Cardiac fibroblast (primary cell): ENCODE measurements at regions not wholly inside any gene's neighbourhood (a gene's known extent, or its start where the extent isn't known, plus 50 kb on each side); places are given as distances from the start of the nearest gene placed in this dataset.

Source experiments
- DNase-seq, 2 donors: peaks; one replicate each; pipeline versions ENCODE4 v3.0.0 to v3.0.0-alpha.2; 2010; ENCODE audit warnings: low read depth in 2 of 2
- H3K4me3 ChIP-seq, 2 donors: replicated peaks in 1 of 2; 1 replicate in 1 of 2; 2 replicates in 1 of 2; pipeline ENCODE4 v1.5.1; 2011; ENCODE audit warnings: low read depth in 2 of 2, low read length in 2 of 2, mild to moderate bottlenecking in 2 of 2, moderate library complexity in 1 of 2
- TF ChIP-seq, protein P1 (sequence below): IDR thresholded peaks from one replicate; pipeline ENCODE4 v1.5.1; 2011; ENCODE audit warnings: low read depth, mild to moderate bottlenecking, low read length, inconsistent platforms

DNA sequence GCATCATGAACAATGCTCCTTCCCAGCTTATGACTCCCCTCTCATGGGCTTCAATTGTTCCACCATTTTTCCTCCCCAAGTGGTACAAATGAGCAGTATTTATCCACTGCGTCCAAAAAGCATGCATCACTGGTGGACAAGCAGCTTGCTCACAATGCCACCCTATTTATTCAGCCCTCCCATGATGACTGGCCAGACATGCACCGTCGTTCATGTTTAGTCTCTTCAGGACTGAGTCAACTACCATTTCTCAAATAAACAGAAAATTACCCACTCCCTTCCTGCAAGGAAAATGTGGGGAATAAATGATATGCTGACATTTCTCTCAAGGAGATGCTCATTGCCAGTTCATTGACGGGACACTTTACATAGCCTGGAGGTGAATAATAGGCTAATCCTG, 300.4 kb downstream of the C6orf118 start:
- TF ChIP-seq, protein P1, sequence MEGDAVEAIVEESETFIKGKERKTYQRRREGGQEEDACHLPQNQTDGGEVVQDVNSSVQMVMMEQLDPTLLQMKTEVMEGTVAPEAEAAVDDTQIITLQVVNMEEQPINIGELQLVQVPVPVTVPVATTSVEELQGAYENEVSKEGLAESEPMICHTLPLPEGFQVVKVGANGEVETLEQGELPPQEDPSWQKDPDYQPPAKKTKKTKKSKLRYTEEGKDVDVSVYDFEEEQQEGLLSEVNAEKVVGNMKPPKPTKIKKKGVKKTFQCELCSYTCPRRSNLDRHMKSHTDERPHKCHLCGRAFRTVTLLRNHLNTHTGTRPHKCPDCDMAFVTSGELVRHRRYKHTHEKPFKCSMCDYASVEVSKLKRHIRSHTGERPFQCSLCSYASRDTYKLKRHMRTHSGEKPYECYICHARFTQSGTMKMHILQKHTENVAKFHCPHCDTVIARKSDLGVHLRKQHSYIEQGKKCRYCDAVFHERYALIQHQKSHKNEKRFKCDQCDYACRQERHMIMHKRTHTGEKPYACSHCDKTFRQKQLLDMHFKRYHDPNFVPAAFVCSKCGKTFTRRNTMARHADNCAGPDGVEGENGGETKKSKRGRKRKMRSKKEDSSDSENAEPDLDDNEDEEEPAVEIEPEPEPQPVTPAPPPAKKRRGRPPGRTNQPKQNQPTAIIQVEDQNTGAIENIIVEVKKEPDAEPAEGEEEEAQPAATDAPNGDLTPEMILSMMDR = no peak
- no peak for DNase-seq
- H3K4me3 ChIP-seq = no peak overlapping the region

DNA sequence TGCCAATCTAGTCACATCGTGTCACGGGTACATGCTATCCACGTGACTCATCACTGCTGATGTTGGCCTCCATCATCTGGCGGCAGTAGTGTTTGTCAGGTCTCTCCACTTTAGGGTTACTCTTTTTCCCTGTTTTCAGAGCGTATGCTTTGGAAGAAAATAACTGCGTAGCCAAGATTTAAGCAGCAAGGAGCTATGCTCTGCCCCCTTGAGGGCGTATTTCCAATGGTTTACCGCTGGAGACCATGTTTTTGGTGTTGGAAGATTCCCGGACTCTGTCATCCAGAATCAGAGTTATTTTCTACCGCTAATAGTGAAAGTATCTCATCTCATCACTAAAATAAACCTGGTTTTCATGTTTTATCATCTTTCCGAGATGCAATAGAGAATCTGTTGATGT, 306.5 kb downstream of the C6orf118 start:
- no peak for DNase-seq
- no peak overlapping the region for H3K4me3 ChIP-seq
- TF ChIP-seq, protein P1 = no peak

DNA sequence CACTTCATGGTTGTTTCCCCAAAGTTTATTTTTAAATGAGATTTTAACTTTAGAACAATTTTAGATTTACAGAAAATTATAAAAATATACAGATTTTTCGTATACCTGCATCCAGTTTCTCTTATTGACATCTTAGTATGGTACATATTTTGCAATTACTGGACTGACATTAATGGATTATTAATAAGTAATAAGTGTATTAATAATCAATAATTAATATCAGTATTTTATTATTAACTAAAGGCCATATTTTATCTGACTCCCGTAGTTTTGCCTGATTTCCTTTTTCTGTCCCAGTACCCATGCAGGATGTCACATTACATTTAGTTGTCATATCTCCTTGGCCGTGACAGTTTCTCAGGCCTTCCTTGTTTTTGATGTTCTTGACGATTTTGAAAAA, 307.0 kb downstream of the C6orf118 start:
- TF ChIP-seq, protein P1 = no peak

DNA sequence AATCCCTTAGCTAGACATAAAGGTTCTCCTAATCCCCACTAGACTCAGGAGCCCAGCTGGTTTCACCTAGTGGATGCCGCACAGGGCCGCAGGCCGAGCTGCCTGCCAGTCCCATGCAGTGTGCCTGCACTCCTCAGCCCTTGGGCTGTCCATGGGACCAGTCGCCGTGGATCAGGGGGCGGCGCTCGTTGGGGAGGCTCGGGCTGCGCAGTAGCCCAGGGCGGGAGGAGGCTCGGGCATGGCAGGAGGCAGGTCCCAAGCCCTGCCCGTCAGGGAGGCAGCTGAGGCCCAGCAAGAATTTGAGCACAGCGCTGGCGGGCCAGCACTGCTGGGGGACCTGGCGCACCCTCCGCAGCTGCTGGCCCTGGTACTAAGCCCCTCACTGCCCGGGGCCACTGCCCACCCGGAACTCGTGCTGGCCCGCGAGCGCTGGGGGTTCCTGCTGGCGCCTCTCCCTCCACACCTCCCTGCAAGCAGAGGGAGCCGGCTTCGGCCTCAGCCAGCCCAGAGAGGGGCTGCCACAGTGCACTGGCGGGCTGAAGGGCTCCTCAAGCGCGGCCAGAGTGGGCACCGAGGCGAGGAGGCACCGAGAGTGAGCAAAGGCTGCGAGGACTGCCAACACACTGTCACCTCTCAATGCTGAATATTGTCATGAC, 307.8 kb downstream of the C6orf118 start:
- DNase-seq = no peak
- H3K4me3 ChIP-seq = no peak overlapping the region
- TF ChIP-seq, protein P1 = no peak

More for the DNA sequence above, 307.0 kb downstream of the C6orf118 start:
- no peak overlapping the region for H3K4me3 ChIP-seq
- DNase-seq = no peak

DNA sequence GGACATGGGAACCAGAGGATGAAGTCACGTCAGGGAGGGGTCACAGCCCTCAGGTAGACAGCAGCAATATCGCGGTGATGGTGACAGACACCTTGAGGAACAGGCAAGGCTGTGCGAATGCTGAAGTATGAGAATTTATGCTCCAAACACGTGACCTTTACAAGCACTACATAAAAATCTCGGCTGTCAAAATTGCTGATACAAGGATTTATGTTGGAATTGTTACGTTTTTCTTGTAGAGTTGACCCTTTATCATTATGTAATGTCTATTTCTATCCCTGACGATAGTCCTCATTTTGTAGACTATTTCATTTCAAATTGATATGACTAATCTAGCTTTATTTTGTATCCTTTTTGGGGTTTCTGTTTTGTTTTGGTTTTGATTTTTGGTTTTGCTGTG, 311.1 kb downstream of the C6orf118 start:
- TF ChIP-seq, protein P1 = no peak
- no peak overlapping the region for H3K4me3 ChIP-seq
- no peak for DNase-seq

DNA sequence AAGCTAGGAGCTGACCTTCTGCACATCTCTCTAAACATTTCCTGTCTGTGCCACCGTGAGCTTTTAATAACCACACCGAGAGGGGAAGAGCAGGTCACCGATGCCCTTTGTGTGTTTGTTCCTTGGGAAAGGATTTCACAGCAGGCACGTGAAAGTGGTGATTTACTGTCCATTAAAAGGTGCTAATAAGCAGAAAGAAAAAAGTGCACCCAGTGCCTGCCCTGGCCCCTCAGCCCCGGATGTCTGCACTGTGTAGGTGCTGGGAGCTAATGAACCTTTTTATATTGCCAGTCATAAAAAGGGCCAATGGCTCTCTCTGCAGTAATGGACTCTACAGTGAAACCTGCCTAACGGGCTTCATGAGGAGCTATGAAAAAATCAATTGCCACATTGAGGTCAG, 312.6 kb downstream of the C6orf118 start:
- TF ChIP-seq, protein P1 = no peak
- no peak for DNase-seq
- no peak overlapping the region for H3K4me3 ChIP-seq

DNA sequence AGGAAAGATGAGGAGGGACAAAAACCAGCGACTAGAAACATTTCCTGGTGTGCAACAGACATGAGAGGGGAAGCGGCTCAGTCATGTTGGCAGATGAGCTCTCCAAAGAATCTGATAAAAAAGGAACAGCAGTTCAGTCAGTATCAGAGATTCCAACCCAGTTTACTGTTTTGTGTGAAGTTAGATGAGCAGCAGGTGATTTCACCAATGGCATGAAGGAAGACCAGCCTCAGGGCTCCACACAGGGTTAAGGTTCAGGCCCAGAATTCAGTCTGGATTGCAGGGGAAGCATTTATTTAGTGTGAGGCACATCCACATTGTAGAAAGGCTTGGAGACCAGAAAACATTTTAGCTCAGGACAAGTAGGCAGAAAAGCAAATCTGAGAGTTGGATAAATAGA, 317.8 kb downstream of the C6orf118 start:
- DNase-seq = no peak
- TF ChIP-seq, protein P1 = no peak
- no peak overlapping the region for H3K4me3 ChIP-seq
